Tibial nerve (tissue), 4 donors: ENCODE measurements at regions not wholly inside any gene's neighbourhood (a gene's known extent, or its start where the extent isn't known, plus 50 kb on each side); places are given as distances from the start of the nearest gene placed in this dataset.

Experiments
- EP300 ChIP-seq, 2 donors: sonication (generic); formaldehyde crosslinking; IDR thresholded peaks; one replicate each; pipeline ENCODE4 v1.6.1; 2017; ENCODE audit warnings: antibody characterized with exemption in 2 of 2, mild to moderate bottlenecking in 1 of 2
- POLR2A ChIP-seq, 2 donors: fragments of 450-650 bp; IDR thresholded peaks; one replicate each; pipeline ENCODE4 v1.6.1; 2017; ENCODE audit warnings: antibody characterized with exemption in 2 of 2, mild to moderate bottlenecking in 2 of 2, moderate library complexity in 2 of 2
- TF ChIP-seq, protein P1 (sequence below), 5 experiments: fragments of 200-600 bp in 3 of 5; fragments of 450-650 bp in 2 of 5; sonication (generic) in 3 of 5; IDR thresholded peaks; one replicate each; pipeline ENCODE4 v1.5.1; 2016 to 2019; ENCODE audit warnings: antibody characterized with exemption in 5 of 5, mild to moderate bottlenecking in 3 of 5, moderate library complexity in 2 of 5

DNA sequence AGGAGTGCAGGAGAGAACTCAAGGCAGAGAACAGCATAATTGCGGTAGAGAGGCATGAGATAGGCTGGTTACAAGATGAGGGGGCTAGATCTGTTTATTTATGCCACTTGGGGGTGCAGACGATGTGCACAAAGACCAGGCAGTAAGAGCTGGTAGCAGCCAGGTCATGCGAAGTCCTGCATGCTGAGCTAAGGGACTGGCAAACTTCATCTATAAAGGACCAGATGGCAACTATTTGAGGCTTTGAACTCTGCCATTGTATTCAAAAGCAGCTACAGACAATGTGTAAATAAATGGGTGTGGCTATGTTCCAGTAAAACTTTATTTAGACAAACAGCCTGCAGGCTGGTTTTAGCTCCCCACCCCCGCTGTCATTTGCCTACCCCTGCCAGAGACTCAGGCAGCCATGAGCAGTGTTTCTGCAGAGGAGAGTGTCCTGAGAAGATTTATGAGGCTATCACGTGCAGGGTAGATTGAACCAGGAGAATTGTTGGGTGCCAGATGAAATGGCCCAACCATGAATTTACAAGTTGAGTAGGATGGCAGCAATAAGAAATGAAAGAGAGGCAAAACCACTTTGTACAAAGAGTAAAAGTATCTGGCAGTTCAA lies 253.4 kb upstream of the MOCS1 start:
- TF ChIP-seq, protein P1, sequence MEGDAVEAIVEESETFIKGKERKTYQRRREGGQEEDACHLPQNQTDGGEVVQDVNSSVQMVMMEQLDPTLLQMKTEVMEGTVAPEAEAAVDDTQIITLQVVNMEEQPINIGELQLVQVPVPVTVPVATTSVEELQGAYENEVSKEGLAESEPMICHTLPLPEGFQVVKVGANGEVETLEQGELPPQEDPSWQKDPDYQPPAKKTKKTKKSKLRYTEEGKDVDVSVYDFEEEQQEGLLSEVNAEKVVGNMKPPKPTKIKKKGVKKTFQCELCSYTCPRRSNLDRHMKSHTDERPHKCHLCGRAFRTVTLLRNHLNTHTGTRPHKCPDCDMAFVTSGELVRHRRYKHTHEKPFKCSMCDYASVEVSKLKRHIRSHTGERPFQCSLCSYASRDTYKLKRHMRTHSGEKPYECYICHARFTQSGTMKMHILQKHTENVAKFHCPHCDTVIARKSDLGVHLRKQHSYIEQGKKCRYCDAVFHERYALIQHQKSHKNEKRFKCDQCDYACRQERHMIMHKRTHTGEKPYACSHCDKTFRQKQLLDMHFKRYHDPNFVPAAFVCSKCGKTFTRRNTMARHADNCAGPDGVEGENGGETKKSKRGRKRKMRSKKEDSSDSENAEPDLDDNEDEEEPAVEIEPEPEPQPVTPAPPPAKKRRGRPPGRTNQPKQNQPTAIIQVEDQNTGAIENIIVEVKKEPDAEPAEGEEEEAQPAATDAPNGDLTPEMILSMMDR (IDR thresholded peaks at IDR 0.05), result no peak
- no peak for TF ChIP-seq POLR2A (IDR thresholded peaks at IDR 0.05)
- TF ChIP-seq EP300 (IDR thresholded peaks at IDR 0.05), result no peak
